SIG-M5 treated with dmso at 0.1 percent for 504 hours (cell line): ENCODE measurements at regions not wholly inside any gene's neighbourhood (a gene's known extent, or its start where the extent isn't known, plus 50 kb on each side); places are given as distances from the start of the nearest gene placed in this dataset.

ENCODE experiments used
- DNase-seq: peaks from one replicate; lab custom pipeline; 2025; ENCODE audit not compliant: unreplicated experiment; lab: John Stamatoyannopoulos, UW

GRCh38 chr1:47627016-47627415 is 189.2 kb downstream of the FOXD2 start:
- DNase-seq, result no peak

- DNase-seq, result no peak
Observed at GRCh38 chr1:47627471-47628370, 189.9 kb downstream of the FOXD2 start.

GRCh38 chr1:47629201-47629600 is 191.4 kb downstream of the FOXD2 start:
- DNase-seq, result no peak

- no peak for DNase-seq
Observed at GRCh38 chr1:47630346-47630745, 192.5 kb downstream of the FOXD2 start.

- no peak for DNase-seq
Observed at GRCh38 chr1:47631411-47631995, 193.7 kb downstream of the FOXD2 start.

GRCh38 chr1:47635111-47635510 is 197.3 kb downstream of the FOXD2 start:
- DNase-seq, result no peak

- DNase-seq, result no peak
Observed at GRCh38 chr1:47635597-47635996, 197.8 kb downstream of the FOXD2 start.

GRCh38 chr1:47637111-47637685 is 199.4 kb downstream of the FOXD2 start:
- DNase-seq, result no peak

GRCh38 chr1:47638240-47638639 is 200.4 kb downstream of the FOXD2 start:
- no peak for DNase-seq

- no peak for DNase-seq
Observed at GRCh38 chr1:47638713-47639112, 200.9 kb downstream of the FOXD2 start.

- DNase-seq, result no peak
Observed at GRCh38 chr1:47643306-47644211, 205.7 kb downstream of the FOXD2 start.

- DNase-seq, result no peak
Observed at GRCh38 chr1:47644212-47644573, 206.3 kb downstream of the FOXD2 start.

- DNase-seq, result no peak
Observed at GRCh38 chr1:47645151-47645550, 207.3 kb downstream of the FOXD2 start.

GRCh38 chr1:47646676-47647075 is 208.8 kb downstream of the FOXD2 start:
- DNase-seq, result no peak

GRCh38 chr1:47647327-47647845 is 209.5 kb downstream of the FOXD2 start:
- no peak for DNase-seq

- no peak for DNase-seq
Observed at GRCh38 chr1:47650205-47650604, 212.4 kb downstream of the FOXD2 start.

GRCh38 chr1:47650611-47651010 is 212.8 kb downstream of the FOXD2 start:
- no peak for DNase-seq

GRCh38 chr1:47651311-47652089 is 213.7 kb downstream of the FOXD2 start:
- DNase-seq, result no peak

- DNase-seq, result no peak
Observed at GRCh38 chr1:47655521-47656300, 217.9 kb downstream of the FOXD2 start.
